GM19043 (cell line): ENCODE measurements at regions not wholly inside any gene's neighbourhood (a gene's known extent, or its start where the extent isn't known, plus 50 kb on each side); places are given as distances from the start of the nearest gene placed in this dataset.
"Not testable (repeated sequence)": the region's sequence is repeated elsewhere in the genome, so short reads cannot be mapped to it uniquely, and the experiment has no call there.

Experiments used
- ATAC-seq: cut with Tn5 transposase; IDR thresholded peaks from one replicate; pipeline ENCODE4 v1.9.1; 2021; ENCODE audit warnings: low read depth; ENCODE audit not compliant: unreplicated experiment

GRCh38 chr9:30411571-30411970, 1972.9 kb upstream of the ACO1 start:
- ATAC-seq: no peak

- ATAC-seq: no peak
These were observed 1925.3 kb upstream of the ACO1 start for GRCh38 chr9:30459156-30459555.

- no peak for ATAC-seq
These were observed 1907.6 kb upstream of the ACO1 start for GRCh38 chr9:30476826-30477225.

- ATAC-seq: no peak
These were observed 1905.8 kb upstream of the ACO1 start for GRCh38 chr9:30478684-30479083.

- no peak for ATAC-seq
These were observed 1901.9 kb upstream of the ACO1 start for GRCh38 chr9:30482499-30482898.

- ATAC-seq: no peak
These were observed 1899.8 kb upstream of the ACO1 start for GRCh38 chr9:30484690-30485089.

GRCh38 chr9:30504502-30504905, 1879.9 kb upstream of the ACO1 start:
- ATAC-seq: no peak

- ATAC-seq: no peak
These were observed 1879.1 kb upstream of the ACO1 start for GRCh38 chr9:30505311-30505710.

GRCh38 chr9:30506749-30507148, 1877.7 kb upstream of the ACO1 start:
- no peak for ATAC-seq

- ATAC-seq: no peak
These were observed 1877.3 kb upstream of the ACO1 start for GRCh38 chr9:30507166-30507565.

GRCh38 chr9:30511666-30512065, 1872.8 kb upstream of the ACO1 start:
- ATAC-seq: no peak

GRCh38 chr9:30519166-30519565, 1865.3 kb upstream of the ACO1 start:
- no peak for ATAC-seq

GRCh38 chr9:30519756-30520155, 1864.7 kb upstream of the ACO1 start:
- no peak for ATAC-seq

- ATAC-seq: no peak
These were observed 1862.4 kb upstream of the ACO1 start for GRCh38 chr9:30522061-30522460.

GRCh38 chr9:30522486-30522885, 1862.0 kb upstream of the ACO1 start:
- no peak for ATAC-seq

- ATAC-seq: no peak
These were observed 1860.1 kb upstream of the ACO1 start for GRCh38 chr9:30524311-30524710.

- no peak for ATAC-seq
These were observed 1850.0 kb upstream of the ACO1 start for GRCh38 chr9:30534455-30534854.

- no peak for ATAC-seq
These were observed 1849.5 kb upstream of the ACO1 start for GRCh38 chr9:30534896-30535295.

GRCh38 chr9:30536494-30536893, 1847.9 kb upstream of the ACO1 start:
- ATAC-seq: no peak

GRCh38 chr9:30539696-30540095, 1844.7 kb upstream of the ACO1 start:
- not testable (repeated sequence) for ATAC-seq

- no peak for ATAC-seq
These were observed 1809.9 kb upstream of the ACO1 start for GRCh38 chr9:30574355-30575151.

- no peak for ATAC-seq
These were observed 1809.2 kb upstream of the ACO1 start for GRCh38 chr9:30575218-30575617.

GRCh38 chr9:30575691-30576090, 1808.8 kb upstream of the ACO1 start:
- ATAC-seq: no peak
